ENCODE measurements at regions not wholly inside any gene's neighbourhood (a gene's known extent, or its start where the extent isn't known, plus 50 kb on each side); places are given as distances from the start of the nearest gene placed in this dataset.
A peak's percentile ranks its signal among the peaks of the same experiment; 100 is the strongest.
"Not testable (repeated sequence)": the region's sequence is repeated elsewhere in the genome, so short reads cannot be mapped to it uniquely, and the experiment has no call there.

- WGBS, 4 donors: 54 to 65% (median 59%) methylated on average over 1 of the region's 1 CpG
- H3K4me3 ChIP-seq: no peak overlapping the region
- H3K27me3 ChIP-seq: peaks cover 13% of the 10 kb centered on the region
- no peak for DNase-seq
- no peak for TF ChIP-seq CTCF (IDR thresholded peaks at IDR 0.05)
- no peak for TF ChIP-seq POLR2A (IDR thresholded peaks at IDR 0.05)
- no peak overlapping the region for H3K27ac ChIP-seq
- H3K4me1 ChIP-seq (replicated peaks in 1 of 2): no peaks in the 10 kb centered on the region
- H3K36me3 ChIP-seq (replicated peaks in 1 of 2): no peaks in the 10 kb centered on the region
- intact Hi-C loops (cut with DNase I): no loop called here
- no peaks in the 10 kb centered on the region for H3K9me3 ChIP-seq (replicated peaks in 1 of 3)
These were observed 296.4 kb downstream of the HIVEP2 start for GRCh38 chr6:142648526-142648925.

- H3K4me3 ChIP-seq; DNase-seq; H3K36me3 ChIP-seq (replicated peaks in 1 of 2); H3K9me3 ChIP-seq (replicated peaks in 1 of 3); intact Hi-C loops (cut with DNase I); H3K27ac ChIP-seq; H3K4me1 ChIP-seq (replicated peaks in 1 of 2): not testable (repeated sequence)
- peaks cover 13% of the 10 kb centered on the region for H3K27me3 ChIP-seq
- WGBS, 4 donors: 71 to 80% (median 72%) methylated on average over 7 to 11 of the region's 11 CpGs
These were observed 295.3 kb downstream of the HIVEP2 start for GRCh38 chr6:142649438-142650234.

DNA sequence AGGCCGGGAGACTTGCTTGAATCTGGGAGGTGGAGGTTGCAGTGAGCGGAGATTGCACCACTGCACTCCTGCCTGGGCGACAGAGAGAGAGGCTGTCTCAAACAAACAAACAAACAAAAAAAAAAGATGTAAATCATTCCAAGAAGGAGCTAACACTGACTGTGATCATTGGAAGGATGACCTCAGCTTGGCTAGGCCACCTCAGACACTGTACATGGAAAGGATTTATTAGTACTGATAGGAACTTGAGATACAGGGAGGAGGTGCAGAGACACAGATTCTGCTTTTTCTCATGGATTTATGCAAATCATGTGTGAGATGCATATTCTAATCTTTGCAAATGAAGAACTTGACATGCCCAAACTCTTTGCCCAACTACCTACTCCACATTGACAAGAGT, 293.6 kb downstream of the HIVEP2 start:
- intact Hi-C loops (cut with DNase I): no loop called here
- 80 to 91% (median 89%) methylated on average over 3 of the region's 3 CpGs for WGBS, 4 donors
- Histone ChIP-seq H3K4me3 (no peak overlapping the region), H3K9me3 (replicated peaks in 1 of 3) (no peaks in the 10 kb centered on the region), H3K36me3 (replicated peaks in 1 of 2) (no peaks in the 10 kb centered on the region), H3K27me3 (peaks cover 15% of the 10 kb centered on the region), H3K27ac (no peak overlapping the region), H3K4me1 (replicated peaks in 1 of 2) (no peaks in the 10 kb centered on the region)
- DNase-seq: no peak
- no peak for TF ChIP-seq POLR2A (IDR thresholded peaks at IDR 0.05)
- TF ChIP-seq CTCF (IDR thresholded peaks at IDR 0.05): no peak

- no peak for TF ChIP-seq CTCF (IDR thresholded peaks at IDR 0.05)
- no peak for TF ChIP-seq POLR2A (IDR thresholded peaks at IDR 0.05)
- peak in 1 of 7 donors; percentile 6 for DNase-seq
- no peaks in the 10 kb centered on the region for H3K9me3 ChIP-seq (replicated peaks in 1 of 3)
- peaks cover 14% of the 10 kb centered on the region for H3K27me3 ChIP-seq
- no peak overlapping the region for H3K4me3 ChIP-seq
- intact Hi-C loops (cut with DNase I): no loop called here
- WGBS, 4 donors: 60 to 68% (median 67%) methylated on average over 5 of the region's 5 CpGs
- no peak overlapping the region for H3K27ac ChIP-seq
- H3K36me3 ChIP-seq (replicated peaks in 1 of 2): no peaks in the 10 kb centered on the region
- no peaks in the 10 kb centered on the region for H3K4me1 ChIP-seq (replicated peaks in 1 of 2)
These were observed 291.1 kb downstream of the HIVEP2 start for GRCh38 chr6:142653710-142654420.

Measured in adrenal gland (tissue), 9 donors.